Vagina (tissue), 2 donors: ENCODE measurements at regions not wholly inside any gene's neighbourhood (a gene's known extent, or its start where the extent isn't known, plus 50 kb on each side); places are given as distances from the start of the nearest gene placed in this dataset.

Experiments used
- CTCF ChIP-seq, 3 experiments: fragments of 450-650 bp in 2 of 3; fragments of 200-600 bp in 1 of 3; sonication (generic) in 1 of 3; IDR thresholded peaks; one replicate each; pipeline ENCODE4 v1.5.1; 2017 to 2019; ENCODE audit warnings: antibody characterized with exemption in 3 of 3, mild to moderate bottlenecking in 2 of 3, moderate library complexity in 2 of 3
- POLR2A ChIP-seq, 2 donors: fragments of 450-650 bp; IDR thresholded peaks; one replicate each; pipeline ENCODE4 v1.6.1; 2017; ENCODE audit warnings: antibody characterized with exemption in 2 of 2, mild to moderate bottlenecking in 2 of 2, moderate library complexity in 2 of 2
- POLR2AphosphoS5 ChIP-seq, 2 donors: sonication (generic); formaldehyde crosslinking; IDR thresholded peaks; one replicate each; pipeline ENCODE4 v1.9.0; 2017; ENCODE audit warnings: antibody characterized with exemption in 2 of 2, mild to moderate bottlenecking in 2 of 2, low read depth in 1 of 2; ENCODE audit not compliant: insufficient read depth in 1 of 2

DNA sequence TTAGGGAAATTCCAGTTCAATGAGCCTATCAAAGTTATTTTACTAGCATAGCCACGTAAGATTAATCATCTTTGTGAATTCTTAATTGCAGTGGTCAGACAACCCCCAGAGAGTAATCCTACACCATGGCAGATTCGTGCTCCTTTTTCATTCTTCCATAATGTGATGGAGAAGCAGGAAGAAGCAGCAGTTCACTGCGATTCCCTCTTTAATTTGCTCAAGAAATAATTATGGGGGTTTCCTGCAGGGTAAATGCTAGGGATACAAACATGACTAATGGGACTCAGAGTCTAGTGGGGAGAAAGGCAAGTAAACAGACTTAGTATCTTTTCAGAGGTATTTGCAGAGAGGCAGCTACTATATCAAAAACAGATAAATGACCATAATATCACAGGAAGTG, 175.8 kb upstream of the HNRNPA3 start:
- TF ChIP-seq POLR2A (IDR thresholded peaks at IDR 0.05) (no peak), CTCF (IDR thresholded peaks at IDR 0.05) (no peak), POLR2AphosphoS5 (IDR thresholded peaks at IDR 0.05; ENCODE audit: insufficient read depth in 1 of 2, low read depth in 1 of 2) (no peak)
